GM12878 (cell line): ENCODE measurements at regions not wholly inside any gene's neighbourhood (a gene's known extent, or its start where the extent isn't known, plus 50 kb on each side); places are given as distances from the start of the nearest gene placed in this dataset.

ENCODE experiments used
- EED ChIP-seq: sonication (generic); IDR thresholded peaks from 2 replicates; pipeline ENCODE4 v1.6.1; 2016; ENCODE audit warnings: antibody characterized with exemption, low read depth
- EGR1 ChIP-seq, 2 experiments: IDR thresholded peaks; 1 replicate in 1 of 2; 2 replicates in 1 of 2; pipeline ENCODE4 v1.6.1; 2011 to 2012; ENCODE audit warnings: low read depth in 2 of 2, low read length in 2 of 2, borderline replicate concordance in 1 of 2, mild to moderate bottlenecking in 1 of 2, moderate library complexity in 1 of 2
- ESRRA ChIP-seq: IDR thresholded peaks from 2 replicates; pipeline ENCODE4 v1.6.1; 2012; ENCODE audit warnings: mild to moderate bottlenecking, low read length, improper control_type of control experiment
- KDM1A ChIP-seq: fragments of 200-600 bp; sonication (generic); IDR thresholded peaks from 2 replicates; pipeline ENCODE4 v1.6.1; 2016; ENCODE audit warnings: borderline replicate concordance
- PBX3 ChIP-seq: IDR thresholded peaks from 2 replicates; pipeline ENCODE4 v1.6.1; 2011; ENCODE audit warnings: mild to moderate bottlenecking, low read depth, low read length, moderate library complexity; ENCODE audit not compliant: insufficient replicate concordance
- POLR2A ChIP-seq: IDR thresholded peaks from 2 replicates; pipeline ENCODE4 v1.6.1; 2011; ENCODE audit warnings: low read depth, mild to moderate bottlenecking, low read length
- POLR2AphosphoS2 ChIP-seq: IDR thresholded peaks from 2 replicates; pipeline ENCODE4 v1.6.1; 2011; ENCODE audit warnings: low read depth, mild to moderate bottlenecking, low read length, improper control_type of control experiment, moderate library complexity
- TF ChIP-seq, protein P1 (sequence below): fragments of 450-650 bp; formaldehyde crosslinking; IDR thresholded peaks from 2 replicates; pipeline ENCODE4 v1.4.0; 2020; ENCODE audit warnings: mild to moderate bottlenecking, moderate library complexity
- TF ChIP-seq, protein P2 (sequence below), 3 experiments: IDR thresholded peaks in 2 of 3; conservative IDR thresholded peaks in 1 of 3; 2 replicates each; pipeline ENCODE4 v1.5.1; 2011; ENCODE audit warnings: low read depth in 3 of 3, low read length in 3 of 3, mild to moderate bottlenecking in 3 of 3, control low read depth in 2 of 3, moderate library complexity in 2 of 3, inconsistent platforms in 1 of 3, mixed read lengths in 1 of 3; ENCODE audit not compliant: control insufficient read depth in 2 of 3, insufficient read depth in 1 of 3; ENCODE audit errors: extremely low read depth in 1 of 3

GRCh38 chr18:77199707-77200106 is 49.9 kb upstream of the GALR1 start:
- TF ChIP-seq, protein P1, sequence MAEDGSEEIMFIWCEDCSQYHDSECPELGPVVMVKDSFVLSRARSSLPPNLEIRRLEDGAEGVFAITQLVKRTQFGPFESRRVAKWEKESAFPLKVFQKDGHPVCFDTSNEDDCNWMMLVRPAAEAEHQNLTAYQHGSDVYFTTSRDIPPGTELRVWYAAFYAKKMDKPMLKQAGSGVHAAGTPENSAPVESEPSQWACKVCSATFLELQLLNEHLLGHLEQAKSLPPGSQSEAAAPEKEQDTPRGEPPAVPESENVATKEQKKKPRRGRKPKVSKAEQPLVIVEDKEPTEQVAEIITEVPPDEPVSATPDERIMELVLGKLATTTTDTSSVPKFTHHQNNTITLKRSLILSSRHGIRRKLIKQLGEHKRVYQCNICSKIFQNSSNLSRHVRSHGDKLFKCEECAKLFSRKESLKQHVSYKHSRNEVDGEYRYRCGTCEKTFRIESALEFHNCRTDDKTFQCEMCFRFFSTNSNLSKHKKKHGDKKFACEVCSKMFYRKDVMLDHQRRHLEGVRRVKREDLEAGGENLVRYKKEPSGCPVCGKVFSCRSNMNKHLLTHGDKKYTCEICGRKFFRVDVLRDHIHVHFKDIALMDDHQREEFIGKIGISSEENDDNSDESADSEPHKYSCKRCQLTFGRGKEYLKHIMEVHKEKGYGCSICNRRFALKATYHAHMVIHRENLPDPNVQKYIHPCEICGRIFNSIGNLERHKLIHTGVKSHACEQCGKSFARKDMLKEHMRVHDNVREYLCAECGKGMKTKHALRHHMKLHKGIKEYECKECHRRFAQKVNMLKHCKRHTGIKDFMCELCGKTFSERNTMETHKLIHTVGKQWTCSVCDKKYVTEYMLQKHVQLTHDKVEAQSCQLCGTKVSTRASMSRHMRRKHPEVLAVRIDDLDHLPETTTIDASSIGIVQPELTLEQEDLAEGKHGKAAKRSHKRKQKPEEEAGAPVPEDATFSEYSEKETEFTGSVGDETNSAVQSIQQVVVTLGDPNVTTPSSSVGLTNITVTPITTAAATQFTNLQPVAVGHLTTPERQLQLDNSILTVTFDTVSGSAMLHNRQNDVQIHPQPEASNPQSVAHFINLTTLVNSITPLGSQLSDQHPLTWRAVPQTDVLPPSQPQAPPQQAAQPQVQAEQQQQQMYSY (CRISPR knock-in tag): no peak
- TF ChIP-seq KDM1A: no peak
- TF ChIP-seq EGR1 (IDR thresholded peaks at IDR 0.05; ENCODE audit: borderline replicate concordance in 1 of 2, low read depth in 2 of 2, low read length in 2 of 2): no peak
- TF ChIP-seq ESRRA: no peak
- TF ChIP-seq POLR2AphosphoS2: no peak
- TF ChIP-seq, protein P2, sequence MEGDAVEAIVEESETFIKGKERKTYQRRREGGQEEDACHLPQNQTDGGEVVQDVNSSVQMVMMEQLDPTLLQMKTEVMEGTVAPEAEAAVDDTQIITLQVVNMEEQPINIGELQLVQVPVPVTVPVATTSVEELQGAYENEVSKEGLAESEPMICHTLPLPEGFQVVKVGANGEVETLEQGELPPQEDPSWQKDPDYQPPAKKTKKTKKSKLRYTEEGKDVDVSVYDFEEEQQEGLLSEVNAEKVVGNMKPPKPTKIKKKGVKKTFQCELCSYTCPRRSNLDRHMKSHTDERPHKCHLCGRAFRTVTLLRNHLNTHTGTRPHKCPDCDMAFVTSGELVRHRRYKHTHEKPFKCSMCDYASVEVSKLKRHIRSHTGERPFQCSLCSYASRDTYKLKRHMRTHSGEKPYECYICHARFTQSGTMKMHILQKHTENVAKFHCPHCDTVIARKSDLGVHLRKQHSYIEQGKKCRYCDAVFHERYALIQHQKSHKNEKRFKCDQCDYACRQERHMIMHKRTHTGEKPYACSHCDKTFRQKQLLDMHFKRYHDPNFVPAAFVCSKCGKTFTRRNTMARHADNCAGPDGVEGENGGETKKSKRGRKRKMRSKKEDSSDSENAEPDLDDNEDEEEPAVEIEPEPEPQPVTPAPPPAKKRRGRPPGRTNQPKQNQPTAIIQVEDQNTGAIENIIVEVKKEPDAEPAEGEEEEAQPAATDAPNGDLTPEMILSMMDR (IDR thresholded peaks at IDR 0.05 in 2 of 3, conservative IDR thresholded peaks at IDR 0.05 in 1 of 3; ENCODE audit: control insufficient read depth in 2 of 3, extremely low read depth in 1 of 3, insufficient read depth in 1 of 3, low read depth in 3 of 3, low read length in 3 of 3): no peak
- no peak for TF ChIP-seq PBX3
- TF ChIP-seq EED: no peak
- no peak for TF ChIP-seq POLR2A
